Right kidney (tissue), 1 donor: ENCODE measurements at regions not wholly inside any gene's neighbourhood (a gene's known extent, or its start where the extent isn't known, plus 50 kb on each side); places are given as distances from the start of the nearest gene placed in this dataset.

ENCODE experiments used
- DNase-seq: peaks from one replicate; pipeline ENCODE4 v3.0.0-alpha.2; 2016

GRCh38 chr11:129266536-129266935 is 74.4 kb upstream of the ARHGAP32 start:
- no peak for DNase-seq

- no peak for DNase-seq
These were observed 73.1 kb upstream of the ARHGAP32 start for GRCh38 chr11:129265125-129265788.

GRCh38 chr11:129264114-129264513 is 72.0 kb upstream of the ARHGAP32 start:
- DNase-seq: no peak

GRCh38 chr11:129260750-129261149 is 68.6 kb upstream of the ARHGAP32 start:
- DNase-seq: no peak

- DNase-seq: no peak
These were observed 67.8 kb upstream of the ARHGAP32 start for GRCh38 chr11:129259931-129260348.

- DNase-seq: no peak
These were observed 66.1 kb upstream of the ARHGAP32 start for GRCh38 chr11:129258205-129258604.

- no peak for DNase-seq
These were observed 65.4 kb upstream of the ARHGAP32 start for GRCh38 chr11:129257512-129257911.

GRCh38 chr11:129252621-129253020 is 60.5 kb upstream of the ARHGAP32 start:
- DNase-seq: no peak

- DNase-seq: no peak
These were observed 58.9 kb upstream of the ARHGAP32 start for GRCh38 chr11:129251067-129251466.

GRCh38 chr11:129249923-129250322 is 57.8 kb upstream of the ARHGAP32 start:
- DNase-seq: no peak

GRCh38 chr11:129249351-129249750 is 57.2 kb upstream of the ARHGAP32 start:
- no peak for DNase-seq

- no peak for DNase-seq
These were observed 56.5 kb upstream of the ARHGAP32 start for GRCh38 chr11:129248618-129249017.

- no peak for DNase-seq
These were observed 55.0 kb upstream of the ARHGAP32 start for GRCh38 chr11:129247135-129247534.

GRCh38 chr11:129242855-129243254 is 50.7 kb upstream of the ARHGAP32 start:
- no peak for DNase-seq
